GM23248 (cell line): ENCODE measurements at regions not wholly inside any gene's neighbourhood (a gene's known extent, or its start where the extent isn't known, plus 50 kb on each side); places are given as distances from the start of the nearest gene placed in this dataset.

ENCODE experiments used
- DNase-seq: peaks from one replicate; pipeline ENCODE4 v3.0.0-alpha.2; 2015
- H2AFZ ChIP-seq: fragments of 200-600 bp; sonication (generic); 2 replicates; pipeline ENCODE4 v1.6.1; 2016; ENCODE audit warnings: antibody characterized with exemption
- H3F3A ChIP-seq: fragments of 200-600 bp; sonication (generic); 2 replicates; pipeline ENCODE4 v1.6.1; 2016; ENCODE audit warnings: mild to moderate bottlenecking, antibody characterized with exemption, mixed run types; ENCODE audit not compliant: insufficient read depth
- H3K27ac ChIP-seq: fragments of 200-600 bp; sonication (generic); 2 replicates; pipeline ENCODE4 v1.5.1; 2016; ENCODE audit warnings: mild to moderate bottlenecking
- H3K27me3 ChIP-seq: fragments of 200-600 bp; sonication (generic); replicated peaks from 2 replicates; pipeline ENCODE4 v1.6.1; 2016; ENCODE audit warnings: mild to moderate bottlenecking; ENCODE audit not compliant: insufficient read depth
- H3K36me3 ChIP-seq: fragments of 200-600 bp; sonication (generic); 2 replicates; pipeline ENCODE4 v1.6.1; 2016; ENCODE audit warnings: low read depth, mild to moderate bottlenecking
- H3K4me1 ChIP-seq: fragments of 200-600 bp; sonication (generic); 2 replicates; pipeline ENCODE4 v1.6.1; 2016; ENCODE audit warnings: mild to moderate bottlenecking; ENCODE audit not compliant: insufficient read depth
- H3K4me2 ChIP-seq: fragments of 200-600 bp; sonication (generic); one replicate; pipeline ENCODE4 v1.6.1; 2016; ENCODE audit warnings: mild to moderate bottlenecking; ENCODE audit not compliant: unreplicated experiment
- H3K4me3 ChIP-seq: fragments of 200-600 bp; sonication (generic); 2 replicates; pipeline ENCODE4 v1.5.1; 2016; ENCODE audit warnings: mild to moderate bottlenecking
- H3K79me2 ChIP-seq: fragments of 200-600 bp; sonication (generic); 2 replicates; pipeline ENCODE4 v1.6.1; 2016; ENCODE audit warnings: mild to moderate bottlenecking; ENCODE audit not compliant: insufficient read depth
- H3K9ac ChIP-seq: fragments of 200-600 bp; sonication (generic); 2 replicates; pipeline ENCODE4 v1.6.1; 2016; ENCODE audit warnings: mild to moderate bottlenecking
- H3K9me2 ChIP-seq: fragments of 200-600 bp; sonication (generic); 2 replicates; pipeline ENCODE4 v1.6.1; 2016; ENCODE audit warnings: mixed run types, mild to moderate bottlenecking, moderate library complexity; ENCODE audit not compliant: insufficient read depth
- H3K9me3 ChIP-seq: fragments of 200-600 bp; sonication (generic); one replicate; pipeline ENCODE4 v1.6.1; 2017; ENCODE audit warnings: low read depth
- H4K20me1 ChIP-seq: fragments of 200-600 bp; sonication (generic); 2 replicates; pipeline ENCODE4 v1.6.0; 2016; ENCODE audit not compliant: insufficient read depth
- EZH2 ChIP-seq: fragments of 200-600 bp; sonication (generic); IDR thresholded peaks from 2 replicates; pipeline ENCODE4 v1.6.1; 2018; ENCODE audit warnings: antibody characterized with exemption, mild to moderate bottlenecking; ENCODE audit not compliant: insufficient read depth, poor library complexity, severe bottlenecking
- EZH2phosphoT487 ChIP-seq: fragments of 200-600 bp; sonication (generic); IDR thresholded peaks from 2 replicates; pipeline ENCODE4 v1.6.1; 2018; ENCODE audit warnings: antibody characterized with exemption, moderate library complexity, mild to moderate bottlenecking, low read depth; ENCODE audit not compliant: insufficient read depth
- WGBS, 2 experiments: methylation state at CpG; one replicate each; pipeline ENCODE4 v1.1.6; 2015 to 2017; ENCODE audit warnings: low lambda C conversion rate in 2 of 2, low coverage in 1 of 2; ENCODE audit errors: missing lambda C conversion rate in 2 of 2; 5-methylcytosine and 5-hydroxymethylcytosine counted together
- in situ Hi-C: fragments of 300-500 bp; cut with MboI; formaldehyde crosslinking; loops from 2 replicates; pipeline ENCODE4 v1.15.0; 2020

GRCh38 chr5:139733698-139734538 is 61.7 kb upstream of the PSD2 start:
- Histone ChIP-seq H3K9ac (no peak overlapping the region), H2AFZ (no peak overlapping the region), H3K4me3 (no peak overlapping the region), H3K27me3 (no peaks in the 10 kb centered on the region), H3K36me3 (no peaks in the 10 kb centered on the region), H3K79me2 (no peaks in the 10 kb centered on the region), H3K9me2 (no peaks in the 10 kb centered on the region), H4K20me1 (no peaks in the 10 kb centered on the region), H3K4me1 (no peaks in the 10 kb centered on the region), H3K4me2 (no peak overlapping the region), H3K27ac (no peak overlapping the region), H3F3A (no peaks in the 10 kb centered on the region), H3K9me3 (no peaks in the 10 kb centered on the region)
- in situ Hi-C loops, result no loop called here
- DNase-seq, result no peak
- TF ChIP-seq EZH2phosphoT487 (no peak), EZH2 (no peak)
- 88 to 91% methylated on average over 21 to 22 of the region's 22 CpGs for WGBS, 2 experiments

DNA sequence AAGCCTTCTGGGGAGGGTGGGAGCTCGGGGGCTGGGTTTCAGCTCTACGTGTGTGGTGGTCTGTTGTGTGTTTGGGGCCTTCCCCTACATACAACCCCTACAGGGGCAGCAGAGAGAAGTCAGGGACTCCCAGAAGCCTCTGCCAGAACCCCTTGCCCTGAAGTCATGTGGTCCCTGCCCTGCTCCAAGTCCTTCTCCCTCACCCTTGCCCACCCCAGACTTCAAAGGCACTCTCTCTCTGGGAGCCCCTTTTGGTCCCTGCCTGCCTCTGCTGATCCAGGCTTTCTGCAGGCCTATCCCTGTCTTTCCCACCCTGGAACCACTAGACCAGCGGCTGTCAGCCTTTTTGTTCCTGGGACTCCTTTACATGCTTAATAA is 61.1 kb upstream of the PSD2 start:
- H3K27ac ChIP-seq, result no peak overlapping the region
- no peaks in the 10 kb centered on the region for H3K9me3 ChIP-seq
- H3F3A ChIP-seq, result no peaks in the 10 kb centered on the region
- H3K4me3 ChIP-seq, result no peak overlapping the region
- H3K4me2 ChIP-seq, result no peak overlapping the region
- no peak overlapping the region for H2AFZ ChIP-seq
- H3K36me3 ChIP-seq, result no peaks in the 10 kb centered on the region
- H4K20me1 ChIP-seq, result no peaks in the 10 kb centered on the region
- H3K79me2 ChIP-seq, result no peaks in the 10 kb centered on the region
- no peak for DNase-seq
- no peaks in the 10 kb centered on the region for H3K9me2 ChIP-seq
- H3K27me3 ChIP-seq, result no peaks in the 10 kb centered on the region
- H3K4me1 ChIP-seq, result no peaks in the 10 kb centered on the region
- 85 to 87% methylated on average over 2 to 3 of the region's 3 CpGs for WGBS, 2 experiments
- in situ Hi-C loops, result no loop called here
- no peak for TF ChIP-seq EZH2
- no peak for TF ChIP-seq EZH2phosphoT487
- H3K9ac ChIP-seq, result no peak overlapping the region

DNA sequence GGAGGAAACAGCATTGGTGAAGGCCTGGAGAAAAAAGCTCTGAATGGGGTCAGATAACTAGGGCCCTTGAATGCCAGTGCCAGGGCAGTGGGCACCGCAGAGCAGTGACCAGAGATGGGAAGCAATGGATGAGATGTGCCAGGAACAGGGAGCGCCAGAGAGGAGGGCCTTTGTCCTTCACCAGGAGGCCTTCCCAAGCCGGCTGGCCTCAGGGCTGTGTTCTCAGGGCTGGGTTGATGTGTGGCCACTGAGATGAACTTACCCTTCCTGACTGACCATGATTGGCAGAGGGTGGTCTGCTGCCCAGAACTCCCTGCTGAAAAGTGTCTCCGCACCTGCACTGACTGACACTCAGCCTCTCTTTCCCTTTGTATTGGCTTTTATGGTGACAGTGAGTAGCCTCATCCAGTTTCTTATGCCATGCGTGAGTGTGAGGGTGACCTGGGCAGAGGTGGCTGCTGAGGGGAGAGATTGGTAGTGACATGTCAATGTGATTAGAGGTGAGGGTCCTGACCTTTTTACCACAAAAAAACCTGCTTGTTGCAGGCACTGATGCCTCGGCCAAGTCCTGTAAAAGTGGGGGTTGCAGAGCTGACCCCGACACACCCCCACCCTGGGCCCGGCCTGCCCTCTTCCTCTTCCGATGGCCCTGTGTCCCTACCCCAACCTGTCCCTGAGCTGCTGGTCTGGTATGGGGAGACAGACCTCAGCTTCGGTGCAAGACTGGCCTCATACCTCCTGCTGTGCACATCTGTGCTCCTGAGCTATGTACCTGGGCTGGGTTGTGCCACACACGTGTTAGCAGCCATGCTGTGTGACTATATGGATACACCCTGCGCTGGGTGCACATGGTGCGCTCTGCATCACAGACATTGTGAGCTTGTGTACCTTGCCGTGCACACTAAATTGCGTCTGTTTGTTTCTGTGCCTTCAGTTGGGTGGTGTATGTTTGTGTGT is 57.1 kb upstream of the PSD2 start:
- no peak for DNase-seq
- no peaks in the 10 kb centered on the region for H3K4me1 ChIP-seq
- no peak for TF ChIP-seq EZH2
- TF ChIP-seq EZH2phosphoT487, result no peak
- no peaks in the 10 kb centered on the region for H3K79me2 ChIP-seq
- H3K4me3 ChIP-seq, result no peak overlapping the region
- H4K20me1 ChIP-seq, result no peaks in the 10 kb centered on the region
- no peaks in the 10 kb centered on the region for H3K27me3 ChIP-seq
- in situ Hi-C loops, result no loop called here
- H3K4me2 ChIP-seq, result no peak overlapping the region
- H3K9me2 ChIP-seq, result no peaks in the 10 kb centered on the region
- no peaks in the 10 kb centered on the region for H3F3A ChIP-seq
- H3K9me3 ChIP-seq, result no peaks in the 10 kb centered on the region
- no peak overlapping the region for H3K27ac ChIP-seq
- H3K36me3 ChIP-seq, result no peaks in the 10 kb centered on the region
- H3K9ac ChIP-seq, result no peak overlapping the region
- no peak overlapping the region for H2AFZ ChIP-seq
- 88% methylated on average over 15 of the region's 15 CpGs for WGBS, 2 experiments

DNA sequence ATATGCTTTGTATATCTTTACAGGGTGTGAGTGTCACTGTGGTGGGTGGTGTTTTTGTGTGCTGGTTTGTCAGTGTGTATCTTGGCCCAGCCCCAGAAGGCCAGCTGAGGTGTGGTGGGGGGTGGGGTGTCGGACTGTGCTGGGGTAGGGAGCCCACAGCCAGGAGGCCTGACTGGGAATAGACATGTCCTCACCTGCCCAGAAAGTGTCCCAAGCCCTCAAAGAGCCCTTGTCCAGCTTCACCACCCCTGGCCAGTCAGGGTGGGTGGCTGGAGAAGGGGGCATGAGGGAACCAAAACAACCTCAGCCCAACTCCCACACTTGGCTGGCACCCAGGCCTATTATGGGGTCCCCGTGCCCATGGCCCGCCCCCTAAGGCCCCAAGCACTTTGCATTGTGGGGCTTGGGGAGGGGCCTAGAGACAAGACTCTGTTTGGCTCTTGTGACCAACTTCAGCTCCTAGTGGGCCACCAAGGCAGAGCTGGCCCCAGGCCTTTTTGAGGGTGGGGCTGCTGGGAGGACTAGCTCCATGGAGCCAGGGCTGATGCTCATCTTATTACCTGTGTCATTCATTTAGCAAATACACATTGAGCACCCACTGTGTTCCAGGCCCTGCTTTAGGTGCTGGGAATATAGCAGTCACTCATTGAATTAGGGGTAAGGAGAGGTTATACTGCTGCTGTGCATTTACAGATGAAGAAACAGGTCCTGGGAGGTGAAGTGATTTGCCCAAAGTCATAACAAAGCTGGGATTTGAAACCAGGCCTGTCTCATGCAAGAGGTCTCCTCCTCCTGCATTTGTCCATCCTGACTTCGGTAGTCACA is 56.2 kb upstream of the PSD2 start:
- no peak for DNase-seq
- Histone ChIP-seq H3F3A (0 out of 2 replicates have a peak, but pooled peaks cover under 1% of the 10 kb centered on the region), H4K20me1 (no peaks in the 10 kb centered on the region), H2AFZ (no peak overlapping the region), H3K27me3 (no peaks in the 10 kb centered on the region), H3K9ac (no peak overlapping the region), H3K9me2 (no peaks in the 10 kb centered on the region), H3K4me3 (no peak overlapping the region), H3K9me3 (no peaks in the 10 kb centered on the region), H3K4me1 (no peaks in the 10 kb centered on the region), H3K36me3 (no peaks in the 10 kb centered on the region), H3K27ac (no peak overlapping the region), H3K79me2 (no peaks in the 10 kb centered on the region), H3K4me2 (no peak overlapping the region)
- in situ Hi-C loops, result no loop called here
- TF ChIP-seq EZH2 (no peak), EZH2phosphoT487 (no peak)
- 93 to 100% methylated on average over 4 of the region's 4 CpGs for WGBS, 2 experiments
